ENCODE measurements at regions not wholly inside any gene's neighbourhood (a gene's known extent, or its start where the extent isn't known, plus 50 kb on each side); places are given as distances from the start of the nearest gene placed in this dataset.
A peak's percentile ranks its signal among the peaks of the same experiment; 100 is the strongest.
"Not testable (repeated sequence)": the region's sequence is repeated elsewhere in the genome, so short reads cannot be mapped to it uniquely, and the experiment has no call there.

DNA sequence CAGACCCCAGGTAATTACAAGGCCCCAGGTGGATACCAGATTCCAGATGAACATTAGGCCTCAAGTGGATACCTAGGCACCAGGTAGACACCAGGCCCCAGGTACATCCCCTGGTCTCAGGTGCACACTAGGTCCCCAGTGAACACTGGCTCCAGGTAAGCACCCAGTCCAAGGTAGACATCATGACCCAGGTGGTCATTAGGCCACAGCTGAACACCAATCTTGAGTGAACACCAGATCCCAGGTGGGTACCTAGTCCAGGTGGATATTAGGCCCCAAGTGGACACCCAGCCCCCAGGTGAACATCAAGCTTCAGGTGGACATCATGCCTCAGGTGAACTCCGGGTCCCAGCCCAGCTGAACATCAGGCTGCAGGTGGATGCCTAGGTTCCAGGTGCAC is 1486.2 kb upstream of the TPTE start:
- H3K9me3 ChIP-seq; H3K36me3 ChIP-seq; H3K27me3 ChIP-seq; H3K27ac ChIP-seq; intact Hi-C loops (cut with DNase I); H3K4me1 ChIP-seq; ATAC-seq; H3K4me3 ChIP-seq; FAIRE-seq: not testable (repeated sequence)
- 71 to 79% methylated on average over 1 of the region's 1 CpG for WGBS, 2 donors
- peak in 1 of 6 donors; percentile 26 for DNase-seq

DNA sequence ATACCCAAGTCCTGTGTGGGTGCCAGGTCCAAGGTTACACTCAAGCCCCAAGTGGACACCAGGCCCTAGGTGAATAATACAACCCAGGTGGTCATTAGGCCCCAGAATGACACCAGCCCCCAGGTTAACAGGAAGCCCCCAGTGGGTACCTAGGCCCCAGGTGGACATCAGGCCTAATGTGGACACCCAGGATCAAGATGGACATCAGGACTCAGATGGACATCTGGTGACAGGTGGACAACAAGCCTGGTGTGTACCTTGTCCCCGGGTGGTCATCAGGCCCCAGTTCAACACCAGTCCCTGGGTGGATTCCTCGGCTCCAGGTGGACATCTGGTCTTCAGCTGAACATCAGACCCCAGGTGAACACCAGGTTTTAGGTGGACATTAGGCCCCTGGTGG is 1485.4 kb upstream of the TPTE start:
- peak in 2 of 6 donors; percentile 45 to 65 for DNase-seq
- H3K27me3 ChIP-seq; H3K36me3 ChIP-seq; FAIRE-seq; H3K4me1 ChIP-seq; H3K4me3 ChIP-seq; H3K27ac ChIP-seq; intact Hi-C loops (cut with DNase I); ATAC-seq; H3K9me3 ChIP-seq: not testable (repeated sequence)
- WGBS, 2 donors = 64 to 80% methylated on average over 1 to 2 of the region's 2 CpGs

DNA sequence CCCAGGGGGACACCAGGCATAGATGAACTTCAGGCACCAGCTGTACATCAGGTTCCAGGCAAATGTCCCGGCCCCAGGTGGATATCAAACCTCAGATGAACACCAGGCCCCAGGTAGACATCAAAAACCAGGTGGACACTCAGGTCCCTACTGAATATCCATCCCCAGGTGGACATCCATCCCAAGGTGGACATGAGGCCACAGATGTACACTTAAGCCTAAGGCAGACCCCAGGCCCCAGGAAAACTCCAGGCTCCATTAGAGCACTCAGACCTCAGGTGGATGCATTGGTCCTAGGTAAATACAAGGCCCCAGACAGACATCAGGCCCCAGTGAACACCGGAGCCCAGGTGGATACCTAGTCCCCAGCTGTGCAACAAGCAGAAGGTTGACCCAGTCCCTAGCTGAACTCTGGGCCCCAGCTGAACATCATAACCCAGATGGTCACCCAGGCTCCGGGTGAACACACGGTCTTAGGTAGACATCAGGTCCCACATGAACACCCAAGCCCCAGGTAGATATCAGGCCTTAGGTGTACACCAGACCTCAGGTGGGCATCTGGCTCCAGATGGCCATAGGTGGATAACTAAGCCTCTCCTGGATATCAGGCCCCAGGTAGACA is 1484.3 kb upstream of the TPTE start:
- 62 to 83% methylated on average over 3 to 4 of the region's 4 CpGs for WGBS, 2 donors
- H3K4me3 ChIP-seq; H3K36me3 ChIP-seq; H3K9me3 ChIP-seq; H3K27me3 ChIP-seq; DNase-seq; H3K27ac ChIP-seq; FAIRE-seq; intact Hi-C loops (cut with DNase I); H3K4me1 ChIP-seq; ATAC-seq: not testable (repeated sequence)

DNA sequence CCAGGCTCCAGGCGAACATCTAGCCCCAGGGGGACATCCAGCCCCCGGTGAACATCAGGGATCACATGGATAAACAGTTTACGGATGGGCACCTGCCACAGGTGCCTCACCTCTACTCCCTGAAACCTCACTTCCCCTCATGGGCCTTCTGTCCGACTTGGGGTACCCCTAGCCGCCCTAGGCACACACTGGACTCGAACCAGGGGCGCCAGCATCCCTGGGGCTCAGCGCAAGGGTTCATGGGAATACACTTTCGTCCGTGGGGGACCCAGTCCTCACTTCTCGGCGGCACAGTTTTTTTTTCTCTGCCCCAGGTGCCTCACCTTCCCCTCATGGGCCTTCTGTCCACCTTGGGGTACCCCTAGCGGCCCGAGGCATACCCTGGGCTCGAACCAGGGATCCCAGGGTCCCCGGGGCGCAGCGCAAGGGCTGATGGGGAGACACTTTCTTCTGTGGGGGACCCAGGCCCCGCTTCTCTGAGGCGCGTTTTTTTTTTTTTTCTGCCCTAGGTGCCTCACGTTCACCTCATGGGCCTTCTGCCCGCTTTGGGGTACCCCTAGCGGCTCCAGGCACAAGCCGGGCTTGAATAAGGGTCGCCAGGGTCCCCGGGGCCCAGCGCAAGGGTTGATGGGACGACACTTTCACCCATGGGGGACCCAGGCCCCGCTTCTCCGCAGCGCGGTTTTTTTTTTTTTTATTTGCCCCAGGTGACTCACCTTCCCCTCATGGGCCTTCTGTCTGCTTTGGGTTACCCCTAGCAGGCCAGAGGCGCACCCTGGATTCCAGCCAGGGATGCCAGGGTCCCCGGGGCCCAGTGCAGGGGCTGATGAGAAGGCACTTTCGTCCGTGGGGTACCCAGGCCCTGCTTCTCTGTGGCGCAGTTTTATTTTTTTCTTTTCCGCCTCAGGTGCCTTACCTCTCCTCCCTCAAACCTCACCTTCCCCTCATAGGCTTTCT is 1483.5 kb upstream of the TPTE start:
- 54 to 57% methylated on average over 30 to 39 of the region's 39 CpGs for WGBS, 2 donors

DNA sequence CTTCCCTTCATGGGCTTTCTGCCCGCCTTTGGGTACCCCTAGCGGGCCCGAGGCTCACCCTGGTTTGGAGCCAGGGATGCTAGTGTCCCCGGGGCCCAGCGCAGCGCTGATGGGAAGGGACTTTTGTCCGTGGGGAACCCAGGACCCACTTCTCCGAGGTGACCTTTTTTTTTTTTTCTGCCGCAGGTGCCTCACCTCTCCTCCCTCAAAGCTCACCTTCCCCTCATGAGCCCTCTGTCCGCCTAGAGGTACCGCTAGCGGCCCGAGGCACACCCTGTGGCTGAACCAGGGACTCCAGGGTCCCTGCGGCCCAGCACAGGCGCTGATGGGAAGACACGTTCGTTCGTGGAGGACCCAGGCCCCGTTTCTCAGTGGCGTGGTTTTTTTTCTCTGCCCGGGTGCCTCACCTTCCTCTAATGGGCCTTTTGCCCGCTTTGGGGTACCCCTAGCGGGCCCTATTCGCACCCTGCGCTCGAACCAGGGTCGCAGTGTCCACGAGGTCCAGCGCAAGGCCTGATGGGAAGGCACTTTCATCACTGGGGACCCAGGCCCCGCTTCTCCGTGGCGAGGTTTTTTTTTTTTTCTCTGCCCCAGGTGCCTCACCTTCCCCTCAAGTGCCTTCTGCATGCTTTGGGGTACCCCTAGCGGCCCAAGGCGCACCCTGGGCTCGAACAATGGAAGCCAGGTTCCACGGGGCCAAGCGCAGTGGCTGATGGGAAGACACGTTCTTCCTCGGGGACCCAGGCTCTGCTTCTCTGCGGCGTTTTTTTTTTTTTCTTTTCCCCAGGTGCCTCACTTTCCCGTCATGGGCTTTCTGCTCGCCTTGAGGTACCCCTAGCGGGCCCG is 1481.6 kb upstream of the TPTE start:
- ATAC-seq (peak in 1 of 4 donors; percentile 44), DNase-seq (peak in 3 of 6 donors; percentile 6 to 62 (median 58))
- H3K36me3 ChIP-seq; H3K4me3 ChIP-seq; H3K27me3 ChIP-seq; H3K4me1 ChIP-seq; H3K9me3 ChIP-seq; FAIRE-seq; H3K27ac ChIP-seq; intact Hi-C loops (cut with DNase I): not testable (repeated sequence)
- WGBS, 2 donors = 55 to 61% methylated on average over 42 to 45 of the region's 45 CpGs

More for the DNA sequence above, 1483.5 kb upstream of the TPTE start:
- FAIRE-seq; H3K36me3 ChIP-seq; H3K27me3 ChIP-seq; H3K4me3 ChIP-seq; H3K27ac ChIP-seq; H3K9me3 ChIP-seq; intact Hi-C loops (cut with DNase I); H3K4me1 ChIP-seq; ATAC-seq: not testable (repeated sequence)
- peak in 2 of 6 donors; percentile 38 to 50 for DNase-seq

DNA sequence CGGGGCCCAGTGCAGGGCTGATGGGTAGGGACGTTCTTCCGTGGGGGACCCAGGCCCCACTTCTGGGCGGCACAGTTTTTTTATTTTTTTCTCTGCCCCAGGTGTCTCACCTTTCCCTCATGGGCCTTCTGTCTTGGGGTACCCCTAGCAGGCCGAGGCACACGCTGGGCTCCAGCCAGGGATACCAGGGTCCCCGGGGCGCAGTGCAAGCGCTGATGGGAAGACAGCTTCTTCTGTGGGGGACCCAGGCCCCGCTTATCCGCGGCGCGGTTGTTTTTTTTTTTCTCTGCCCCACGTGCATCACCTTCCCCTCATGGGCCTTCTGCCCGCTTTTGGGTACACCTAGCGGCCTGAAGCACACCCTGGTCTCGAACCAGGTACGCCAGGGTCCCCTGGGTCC is 1481.0 kb upstream of the TPTE start:
- H3K36me3 ChIP-seq; FAIRE-seq; ATAC-seq; H3K4me3 ChIP-seq; H3K4me1 ChIP-seq; H3K27ac ChIP-seq; intact Hi-C loops (cut with DNase I); H3K9me3 ChIP-seq; H3K27me3 ChIP-seq: not testable (repeated sequence)
- DNase-seq = peak in 1 of 6 donors; percentile 52
- WGBS, 2 donors = 60 to 68% methylated on average over 17 to 19 of the region's 19 CpGs

DNA sequence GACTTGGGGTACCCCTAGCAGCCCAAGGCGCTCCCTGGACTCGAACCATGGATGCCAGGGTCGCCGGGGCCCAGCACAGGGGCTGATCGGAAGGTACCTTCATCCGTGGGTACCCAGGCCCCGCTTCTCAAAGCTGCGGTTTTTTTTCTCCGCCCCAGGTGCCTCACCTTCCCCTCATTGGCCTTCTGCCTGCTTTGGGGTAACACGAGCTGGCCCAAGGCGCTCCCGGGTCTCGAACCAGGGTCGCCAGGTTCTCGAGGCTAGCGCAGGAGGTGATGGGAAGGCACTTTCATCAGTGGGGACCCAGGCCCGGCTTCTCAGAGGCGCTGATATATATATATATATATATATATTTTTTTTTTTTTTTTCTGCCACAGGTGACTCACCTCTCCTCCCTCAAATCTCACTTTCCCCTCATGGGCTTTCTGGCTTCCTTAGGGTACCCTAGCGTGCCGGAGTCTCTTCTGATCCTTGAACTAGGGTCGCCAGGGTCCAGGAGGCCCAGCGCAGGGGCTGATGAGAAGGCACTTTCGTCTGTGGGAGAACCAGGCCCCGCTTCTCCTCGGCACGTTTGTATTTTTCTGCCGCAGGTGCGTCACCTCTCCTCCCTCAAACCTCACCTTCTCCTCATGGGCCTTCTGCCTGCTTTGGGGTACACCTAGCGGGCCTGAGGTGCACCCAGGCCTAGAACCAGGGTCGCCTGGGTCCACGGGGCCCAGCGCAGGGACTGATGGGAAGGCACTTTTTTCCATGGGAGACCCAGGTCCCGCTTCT is 1480.0 kb upstream of the TPTE start:
- DNase-seq = peak in 1 of 6 donors; percentile 53
- not testable (repeated sequence) for FAIRE-seq
- 74 to 76% methylated on average over 28 to 32 of the region's 33 CpGs for WGBS, 2 donors

DNA sequence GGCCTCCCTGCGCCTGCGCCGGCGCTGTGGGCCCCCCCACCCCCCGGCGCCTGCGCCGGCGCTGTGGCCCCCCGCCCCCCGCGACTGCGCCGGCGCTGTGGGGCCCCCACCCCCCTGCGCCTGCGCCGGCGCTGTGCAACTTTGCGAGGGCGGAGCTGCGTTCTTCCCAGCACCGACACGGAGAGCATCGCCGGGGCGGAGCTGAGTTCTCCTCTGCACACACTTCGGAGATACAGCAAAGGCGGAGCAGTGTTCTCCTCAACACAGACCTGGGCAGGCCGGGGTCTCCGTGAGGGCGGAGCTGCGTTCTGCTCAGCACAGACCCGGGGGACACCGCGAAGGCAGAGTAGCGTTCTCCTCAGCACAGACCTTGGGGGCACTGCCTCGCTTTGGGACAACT is 1478.3 kb upstream of the TPTE start:
- H3K9me3 ChIP-seq; intact Hi-C loops (cut with DNase I); H3K27ac ChIP-seq; FAIRE-seq; H3K27me3 ChIP-seq; H3K4me1 ChIP-seq; H3K36me3 ChIP-seq: not testable (repeated sequence)
- ATAC-seq = peak; percentile 46 to 94 (median 76)
- peak overlapping the region in 1 of 4 donors; percentile 28 for H3K4me3 ChIP-seq
- DNase-seq = peak in 4 of 6 donors; percentile 7 to 81 (median 52)
- 42 to 46% methylated on average over 10 of the region's 38 CpGs for WGBS, 2 donors

More for the DNA sequence above, 1480.0 kb upstream of the TPTE start:
- H3K4me1 ChIP-seq; H3K27me3 ChIP-seq; ATAC-seq; H3K4me3 ChIP-seq; H3K9me3 ChIP-seq; H3K36me3 ChIP-seq; H3K27ac ChIP-seq; intact Hi-C loops (cut with DNase I): not testable (repeated sequence)

DNA sequence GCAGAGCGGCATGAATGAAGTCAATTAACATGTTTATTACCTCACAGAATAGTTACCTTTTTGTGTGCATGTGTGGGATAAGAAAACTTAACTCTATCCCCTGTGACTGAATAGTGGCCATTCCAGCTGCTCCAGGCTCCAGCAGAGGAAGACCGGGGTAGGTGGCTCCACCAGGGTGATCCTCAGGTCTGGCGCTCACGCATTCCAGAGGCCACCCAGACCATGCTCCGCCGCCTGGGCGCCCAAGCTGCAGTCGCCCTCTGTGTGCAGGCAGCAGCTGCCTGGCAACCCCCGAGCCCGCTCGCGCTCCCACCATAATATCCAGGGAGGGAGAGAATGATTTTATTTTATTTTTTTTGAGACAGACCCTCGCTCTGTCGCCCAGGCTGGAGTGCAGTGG is 1474.5 kb upstream of the TPTE start:
- FAIRE-seq; H3K4me3 ChIP-seq; ATAC-seq; H3K4me1 ChIP-seq; H3K27ac ChIP-seq; DNase-seq; H3K27me3 ChIP-seq; H3K36me3 ChIP-seq; H3K9me3 ChIP-seq; intact Hi-C loops (cut with DNase I): not testable (repeated sequence)
- WGBS, 2 donors = 62 to 63% methylated on average over 7 to 11 of the region's 14 CpGs

DNA sequence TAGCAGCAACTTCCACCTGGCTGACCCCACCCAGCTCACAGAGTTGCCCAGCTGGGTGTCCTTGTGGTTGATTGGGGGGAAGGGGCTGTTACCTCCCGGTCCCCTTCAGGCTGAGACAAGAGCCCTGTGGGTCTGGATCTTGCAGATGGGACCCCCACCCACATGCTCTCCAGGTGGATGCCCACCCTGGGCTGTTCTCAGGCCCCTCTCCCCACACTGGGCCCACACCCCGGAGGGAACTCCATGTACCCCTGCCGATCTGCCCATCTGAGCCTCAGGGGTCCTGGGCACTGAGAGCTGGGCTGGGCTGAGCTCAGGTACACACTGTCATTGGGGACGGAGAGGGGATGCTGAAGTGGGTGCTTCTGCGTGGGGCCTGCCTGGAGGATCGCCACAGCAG is 1453.9 kb upstream of the TPTE start:
- H3K4me1 ChIP-seq; H3K27ac ChIP-seq; ATAC-seq; FAIRE-seq; H3K36me3 ChIP-seq; H3K4me3 ChIP-seq; H3K9me3 ChIP-seq; H3K27me3 ChIP-seq; intact Hi-C loops (cut with DNase I): not testable (repeated sequence)
- peak in 1 of 6 donors; percentile 19 for DNase-seq
- 46 to 60% methylated on average over 1 to 2 of the region's 6 CpGs for WGBS, 2 donors

DNA sequence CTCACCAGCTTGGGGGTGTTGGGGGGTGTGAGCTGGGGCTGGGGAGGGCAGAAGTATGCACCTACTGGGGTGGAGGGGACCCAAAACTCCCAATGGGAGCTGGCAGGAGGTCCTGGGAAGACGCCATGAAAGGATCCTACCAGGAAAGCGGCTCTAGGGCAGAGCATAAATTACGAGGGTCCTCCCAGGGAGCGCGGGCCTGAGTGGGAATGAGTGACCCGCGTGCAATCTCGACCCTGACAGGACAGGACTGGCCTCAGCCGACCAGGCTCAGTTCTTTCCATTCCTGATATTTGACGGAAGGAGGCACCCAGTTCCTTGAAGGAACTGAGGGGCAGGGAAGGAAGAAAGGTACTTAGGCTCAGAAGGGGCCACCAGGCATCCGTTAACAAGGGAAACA is 1452.8 kb upstream of the TPTE start:
- not testable (repeated sequence) for FAIRE-seq
- 63 to 80% methylated on average over 8 to 9 of the region's 11 CpGs for WGBS, 2 donors
- peak in 1 of 6 donors; percentile 38 for DNase-seq

More for the DNA sequence above, 1452.8 kb upstream of the TPTE start:
- H3K9me3 ChIP-seq; H3K27ac ChIP-seq; ATAC-seq; H3K4me3 ChIP-seq; intact Hi-C loops (cut with DNase I); H3K36me3 ChIP-seq; H3K27me3 ChIP-seq; H3K4me1 ChIP-seq: not testable (repeated sequence)
